ENCODE measurements at regions not wholly inside any gene's neighbourhood (a gene's known extent, or its start where the extent isn't known, plus 50 kb on each side); places are given as distances from the start of the nearest gene placed in this dataset.

- TF ChIP-seq CEBPB (IDR thresholded peaks at IDR 0.05) (no peak), FOXM1 (IDR thresholded peaks at IDR 0.05; ENCODE audit: borderline replicate concordance, low read depth) (no peak)
These were observed 208.8 kb downstream of the GIPC2 start for GRCh38 chr1:78254517-78254916.
